Gastroesophageal sphincter (tissue), 4 donors: ENCODE measurements at regions not wholly inside any gene's neighbourhood (a gene's known extent, or its start where the extent isn't known, plus 50 kb on each side); places are given as distances from the start of the nearest gene placed in this dataset.

Source experiments
- ATAC-seq: fragments of 150-250 bp; one replicate; pipeline ENCODE4 v1.9.1; 2016; ENCODE audit warnings: mild to moderate bottlenecking, moderate library complexity
- H3K27ac ChIP-seq, 4 donors: fragments of 200-600 bp; sonication (generic) in 3 of 4; 1 replicate in 3 of 4; 2 replicates in 1 of 4; pipeline ENCODE4 v1.5.1; 2016 to 2019
- H3K27me3 ChIP-seq: fragments of 200-600 bp; sonication (generic); one replicate; pipeline ENCODE4 v1.5.1; 2019
- H3K36me3 ChIP-seq, 2 donors: fragments of 200-600 bp; sonication (generic); one replicate each; pipeline ENCODE4 v1.5.1; 2019; ENCODE audit warnings: control low read depth in 1 of 2
- H3K4me1 ChIP-seq, 3 donors: fragments of 200-600 bp; sonication (generic); 1 replicate in 2 of 3; 2 replicates in 1 of 3; pipeline ENCODE4 v1.5.1; 2016 to 2019; ENCODE audit warnings: control low read depth in 2 of 3
- H3K4me3 ChIP-seq, 2 donors: fragments of 200-600 bp; sonication (generic); one replicate each; pipeline ENCODE4 v1.5.1; 2019; ENCODE audit warnings: mild to moderate bottlenecking in 1 of 2, moderate library complexity in 1 of 2
- H3K9me3 ChIP-seq, 3 donors: fragments of 200-600 bp; sonication (generic); one replicate each; pipeline ENCODE4 v1.5.1; 2017 to 2019; ENCODE audit warnings: control low read depth in 2 of 3
- CTCF ChIP-seq, 4 experiments: fragments of 200-600 bp in 2 of 4; fragments of 450-650 bp in 2 of 4; sonication (generic) in 1 of 4; IDR thresholded peaks; one replicate each; pipeline ENCODE4 v1.5.1; 2017 to 2019; ENCODE audit warnings: antibody characterized with exemption in 4 of 4, mild to moderate bottlenecking in 2 of 4, moderate library complexity in 2 of 4
- EP300 ChIP-seq: sonication (generic); formaldehyde crosslinking; IDR thresholded peaks from one replicate; pipeline ENCODE4 v1.6.1; 2017; ENCODE audit warnings: antibody characterized with exemption, mild to moderate bottlenecking
- POLR2A ChIP-seq, 2 donors: fragments of 450-650 bp; IDR thresholded peaks; one replicate each; pipeline ENCODE4 v1.6.1; 2017; ENCODE audit warnings: antibody characterized with exemption in 2 of 2, mild to moderate bottlenecking in 2 of 2, moderate library complexity in 1 of 2
- POLR2AphosphoS5 ChIP-seq: sonication (generic); formaldehyde crosslinking; IDR thresholded peaks from one replicate; pipeline ENCODE4 v1.6.1; 2017; ENCODE audit warnings: antibody characterized with exemption
- WGBS, 2 donors: methylation state at CpG; one replicate each; pipeline ENCODE4 v1.1.5; 2018; ENCODE audit warnings: low coverage in 1 of 2; 5-methylcytosine and 5-hydroxymethylcytosine counted together

- H3K27me3 ChIP-seq, result no peaks in the 10 kb centered on the region
- H3K9me3 ChIP-seq, result no peaks in the 10 kb centered on the region
- no peak for ATAC-seq
- H3K27ac ChIP-seq, result no peak overlapping the region
- H3K4me3 ChIP-seq, result no peak overlapping the region
- no peaks in the 10 kb centered on the region for H3K36me3 ChIP-seq
- 95 to 100% methylated on average over 1 to 3 of the region's 3 CpGs for WGBS, 2 donors
- TF ChIP-seq CTCF (IDR thresholded peaks at IDR 0.05) (no peak), POLR2A (IDR thresholded peaks at IDR 0.05) (no peak), EP300 (no peak), POLR2AphosphoS5 (no peak)
- no peaks in the 10 kb centered on the region for H3K4me1 ChIP-seq
Observed at GRCh38 chrX:39260965-39261364, 459.7 kb downstream of the MID1IP1 start.

- peak in 3 of 4 experiments; percentile 30 to 48 (median 36) for TF ChIP-seq CTCF (IDR thresholded peaks at IDR 0.05)
- TF ChIP-seq POLR2AphosphoS5, result no peak
- no peak for TF ChIP-seq POLR2A (IDR thresholded peaks at IDR 0.05)
- no peak for TF ChIP-seq EP300
- H3K4me3 ChIP-seq, result no peak overlapping the region
- H3K27ac ChIP-seq, result no peak overlapping the region
- no peaks in the 10 kb centered on the region for H3K36me3 ChIP-seq
- 60 to 83% methylated on average over 1 of the region's 1 CpG for WGBS, 2 donors
- no peaks in the 10 kb centered on the region for H3K4me1 ChIP-seq
- no peaks in the 10 kb centered on the region for H3K9me3 ChIP-seq
- no peaks in the 10 kb centered on the region for H3K27me3 ChIP-seq
- ATAC-seq, result no peak
Observed at GRCh38 chrX:39261446-39262147, 460.3 kb downstream of the MID1IP1 start.

- no peaks in the 10 kb centered on the region for H3K27me3 ChIP-seq
- H3K4me3 ChIP-seq, result no peak overlapping the region
- H3K27ac ChIP-seq, result no peak overlapping the region
- no peak for ATAC-seq
- no peaks in the 10 kb centered on the region for H3K36me3 ChIP-seq
- WGBS, 2 donors, result 100% methylated on average over 2 of the region's 2 CpGs; no CpG with 5 or more reads in 1 of the 2 donors
- no peaks in the 10 kb centered on the region for H3K4me1 ChIP-seq
- no peak for TF ChIP-seq CTCF (IDR thresholded peaks at IDR 0.05)
- H3K9me3 ChIP-seq, result no peaks in the 10 kb centered on the region
Observed at GRCh38 chrX:39262641-39263040, 461.4 kb downstream of the MID1IP1 start.

- no peak for TF ChIP-seq CTCF (IDR thresholded peaks at IDR 0.05)
- TF ChIP-seq POLR2AphosphoS5, result no peak
- no peak for TF ChIP-seq EP300
- no peak for TF ChIP-seq POLR2A (IDR thresholded peaks at IDR 0.05)
- H3K4me3 ChIP-seq, result no peak overlapping the region
- no peaks in the 10 kb centered on the region for H3K9me3 ChIP-seq
- WGBS, 2 donors, result 51 to 86% methylated on average over 1 to 2 of the region's 3 CpGs
- H3K4me1 ChIP-seq, result no peaks in the 10 kb centered on the region
- H3K27me3 ChIP-seq, result no peaks in the 10 kb centered on the region
- no peak for ATAC-seq
- no peaks in the 10 kb centered on the region for H3K36me3 ChIP-seq
- H3K27ac ChIP-seq, result no peak overlapping the region
Observed at GRCh38 chrX:39264023-39264422, 462.8 kb downstream of the MID1IP1 start.

- Histone ChIP-seq H3K4me1 (no peaks in the 10 kb centered on the region), H3K36me3 (no peaks in the 10 kb centered on the region), H3K27me3 (no peaks in the 10 kb centered on the region), H3K9me3 (no peaks in the 10 kb centered on the region), H3K4me3 (no peak overlapping the region), H3K27ac (no peak overlapping the region)
- TF ChIP-seq EP300, result no peak
- no peak for TF ChIP-seq POLR2AphosphoS5
- TF ChIP-seq POLR2A (IDR thresholded peaks at IDR 0.05), result no peak
- TF ChIP-seq CTCF (IDR thresholded peaks at IDR 0.05), result no peak
- ATAC-seq, result no peak
- WGBS, 2 donors, result 86 to 100% methylated on average over 1 to 2 of the region's 2 CpGs
Observed at GRCh38 chrX:39267176-39267575, 465.9 kb downstream of the MID1IP1 start.
